ENCODE measurements at regions not wholly inside any gene's neighbourhood (a gene's known extent, or its start where the extent isn't known, plus 50 kb on each side); places are given as distances from the start of the nearest gene placed in this dataset.
"Not testable (repeated sequence)": the region's sequence is repeated elsewhere in the genome, so short reads cannot be mapped to it uniquely, and the experiment has no call there.

DNA sequence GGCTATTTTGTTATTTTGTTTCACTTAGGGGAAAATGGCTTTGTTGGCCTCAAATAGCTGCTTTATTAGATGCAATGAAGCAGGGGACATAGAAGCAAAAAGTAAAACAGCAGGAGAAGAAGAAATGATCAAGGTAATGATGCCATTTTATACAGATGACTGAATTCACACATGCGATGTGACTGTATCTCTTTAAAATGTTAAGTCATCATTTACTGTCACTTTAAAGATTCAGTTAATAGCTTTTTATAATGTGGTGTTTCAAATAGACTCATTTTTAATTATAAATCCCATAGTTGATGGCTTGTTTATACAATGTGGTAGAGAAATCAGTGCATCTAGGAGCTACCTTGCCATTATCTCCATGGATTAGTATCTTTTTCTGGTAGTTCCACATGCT, 863.9 kb upstream of the DEFB115 start:
- not testable (repeated sequence) for H3K36me3 ChIP-seq (ENCODE audit: control insufficient read depth in 2 of 2, insufficient read depth in 2 of 2, low read length in 2 of 2); H3K27me3 ChIP-seq (ENCODE audit: control insufficient read depth in 1 of 2, insufficient read depth in 2 of 2, low read length in 2 of 2); H3K9me3 ChIP-seq (ENCODE audit: control insufficient read depth in 2 of 2, low read length in 2 of 2); H3K27ac ChIP-seq (ENCODE audit: low read length); H3K4me3 ChIP-seq (ENCODE audit: low read length in 2 of 2); H3K9ac ChIP-seq (ENCODE audit: low read length in 2 of 2); H3K4me1 ChIP-seq (ENCODE audit: control insufficient read depth, insufficient read depth, low read length)

DNA sequence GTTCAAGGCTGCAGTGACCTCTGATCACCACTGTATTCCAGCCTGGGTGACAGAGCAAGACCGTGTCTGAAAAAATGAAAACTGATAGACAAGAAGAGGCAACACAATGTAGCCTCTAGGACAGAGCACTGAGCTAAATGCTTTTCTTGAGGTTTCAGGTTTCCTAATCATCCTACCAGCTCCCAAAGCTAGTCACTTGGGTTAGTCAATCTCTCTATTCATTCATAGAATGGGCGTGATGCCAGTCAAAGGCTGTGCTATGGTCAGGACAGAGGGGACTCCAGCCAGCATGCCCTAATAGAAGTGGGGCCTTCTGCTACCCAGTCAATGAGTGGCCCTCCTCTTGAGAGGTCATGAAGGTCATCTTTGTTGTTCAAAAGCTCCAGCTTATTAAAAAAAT, 860.4 kb upstream of the DEFB115 start:
- not testable (repeated sequence) for H3K9ac ChIP-seq (ENCODE audit: low read length in 2 of 2)

DNA sequence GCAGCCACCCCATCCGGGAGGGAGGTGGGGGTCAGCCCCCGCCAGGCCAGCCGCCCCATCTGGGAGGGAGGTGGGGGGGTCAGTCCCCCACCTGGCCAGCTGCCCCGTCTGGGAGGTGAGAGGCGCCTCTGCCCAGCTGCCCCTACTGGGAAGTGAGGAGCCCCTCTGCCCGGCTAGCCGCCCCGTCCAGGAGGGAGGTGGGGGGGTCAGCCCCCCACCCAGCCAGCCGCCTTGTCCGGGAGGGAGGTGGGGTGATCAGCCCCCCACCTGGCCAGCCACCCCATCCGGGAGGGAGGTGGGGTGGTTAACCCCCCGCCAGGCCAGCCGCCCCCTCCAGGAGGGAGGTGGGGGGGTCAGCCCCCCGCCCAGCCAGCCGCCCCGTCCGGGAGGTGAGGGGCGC, 852.4 kb upstream of the DEFB115 start:
- H3K9ac ChIP-seq (ENCODE audit: low read length in 2 of 2); H3K4me3 ChIP-seq (ENCODE audit: low read length in 2 of 2); H3K9me3 ChIP-seq (ENCODE audit: control insufficient read depth in 2 of 2, low read length in 2 of 2); H3K27me3 ChIP-seq (ENCODE audit: control insufficient read depth in 1 of 2, insufficient read depth in 2 of 2, low read length in 2 of 2); H3K27ac ChIP-seq (ENCODE audit: low read length); H3K4me1 ChIP-seq (ENCODE audit: control insufficient read depth, insufficient read depth, low read length); H3K36me3 ChIP-seq (ENCODE audit: control insufficient read depth in 2 of 2, insufficient read depth in 2 of 2, low read length in 2 of 2): not testable (repeated sequence)

More for the DNA sequence above, 860.4 kb upstream of the DEFB115 start:
- H3K4me3 ChIP-seq (ENCODE audit: low read length in 2 of 2); H3K36me3 ChIP-seq (ENCODE audit: control insufficient read depth in 2 of 2, insufficient read depth in 2 of 2, low read length in 2 of 2); H3K27me3 ChIP-seq (ENCODE audit: control insufficient read depth in 1 of 2, insufficient read depth in 2 of 2, low read length in 2 of 2); H3K9me3 ChIP-seq (ENCODE audit: control insufficient read depth in 2 of 2, low read length in 2 of 2); H3K27ac ChIP-seq (ENCODE audit: low read length); H3K4me1 ChIP-seq (ENCODE audit: control insufficient read depth, insufficient read depth, low read length): not testable (repeated sequence)

DNA sequence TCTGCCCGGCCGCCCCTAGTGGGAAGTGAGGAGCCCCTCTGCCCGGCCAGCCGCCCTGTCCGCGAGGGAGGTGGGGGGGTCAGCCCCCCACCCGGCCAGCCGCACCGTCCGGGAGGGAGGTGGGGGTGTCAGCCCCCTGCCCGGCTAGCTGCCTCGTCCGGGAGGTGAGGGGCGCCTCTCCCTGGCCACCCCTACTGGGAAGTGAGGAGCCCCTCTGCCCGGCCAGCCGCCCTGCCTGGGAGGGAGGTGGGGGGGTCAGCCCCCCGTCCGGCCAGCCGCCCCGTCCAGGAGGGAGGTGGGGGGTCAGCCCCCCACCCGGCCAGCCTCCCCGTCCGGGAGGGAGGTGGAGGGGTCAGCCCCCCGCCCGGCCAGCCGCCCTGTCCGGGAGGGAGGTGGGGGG, 851.9 kb upstream of the DEFB115 start:
- H3K9ac ChIP-seq (ENCODE audit: low read length in 2 of 2); H3K36me3 ChIP-seq (ENCODE audit: control insufficient read depth in 2 of 2, insufficient read depth in 2 of 2, low read length in 2 of 2); H3K27me3 ChIP-seq (ENCODE audit: control insufficient read depth in 1 of 2, insufficient read depth in 2 of 2, low read length in 2 of 2); H3K4me1 ChIP-seq (ENCODE audit: control insufficient read depth, insufficient read depth, low read length); H3K27ac ChIP-seq (ENCODE audit: low read length); H3K4me3 ChIP-seq (ENCODE audit: low read length in 2 of 2); H3K9me3 ChIP-seq (ENCODE audit: control insufficient read depth in 2 of 2, low read length in 2 of 2): not testable (repeated sequence)

DNA sequence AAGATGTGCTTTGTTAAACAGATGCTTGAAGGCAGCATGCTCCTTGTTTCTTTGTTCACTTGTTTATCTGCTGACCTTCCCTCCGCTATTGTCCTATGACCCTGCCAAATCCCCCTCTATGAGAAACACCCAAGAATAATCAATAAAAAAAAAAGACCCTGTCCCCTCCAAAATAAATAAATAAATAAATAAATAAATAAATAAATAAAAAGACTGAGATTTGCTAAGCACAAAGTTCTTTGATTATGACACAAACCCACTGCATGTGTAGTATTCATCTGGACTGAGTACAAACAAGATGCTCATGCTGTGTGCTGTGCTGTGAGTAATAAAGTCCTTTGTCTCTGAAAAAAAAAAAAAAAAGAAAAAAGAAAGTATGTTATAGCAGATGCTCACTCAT, 851.1 kb upstream of the DEFB115 start:
- not testable (repeated sequence) for H3K27ac ChIP-seq (ENCODE audit: low read length); H3K4me3 ChIP-seq (ENCODE audit: low read length in 2 of 2); H3K9ac ChIP-seq (ENCODE audit: low read length in 2 of 2); H3K27me3 ChIP-seq (ENCODE audit: control insufficient read depth in 1 of 2, insufficient read depth in 2 of 2, low read length in 2 of 2); H3K4me1 ChIP-seq (ENCODE audit: control insufficient read depth, insufficient read depth, low read length); H3K9me3 ChIP-seq (ENCODE audit: control insufficient read depth in 2 of 2, low read length in 2 of 2); H3K36me3 ChIP-seq (ENCODE audit: control insufficient read depth in 2 of 2, insufficient read depth in 2 of 2, low read length in 2 of 2)

DNA sequence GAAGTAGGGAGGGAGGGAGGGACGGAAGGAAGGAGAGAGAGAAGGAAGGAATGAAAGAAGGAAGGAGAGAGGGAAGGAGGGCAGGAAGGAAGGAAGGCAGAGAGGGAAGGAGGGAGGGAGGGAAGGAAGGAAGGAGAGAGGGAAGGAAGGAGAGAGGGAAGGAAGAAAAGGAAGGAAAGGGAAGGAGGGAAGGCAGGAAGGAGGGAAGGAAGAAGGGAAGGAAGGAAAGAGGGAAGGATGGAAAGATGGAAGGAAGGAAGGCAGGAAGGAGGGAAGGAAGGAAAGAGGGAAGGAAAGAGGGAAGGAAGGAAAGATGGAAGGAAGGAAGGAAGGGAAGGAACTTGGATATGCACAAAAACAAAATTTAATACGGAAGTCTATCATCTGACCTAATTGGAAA, 844.5 kb upstream of the DEFB115 start:
- Histone ChIP-seq H3K4me3 (ENCODE audit: low read length in 2 of 2) (no peak overlapping the region), H3K4me1 (ENCODE audit: control insufficient read depth, insufficient read depth, low read length) (no peaks in the 10 kb centered on the region), H3K9ac (ENCODE audit: low read length in 2 of 2) (no peak overlapping the region), H3K27ac (ENCODE audit: low read length) (no peak overlapping the region), H3K36me3 (ENCODE audit: control insufficient read depth in 2 of 2, insufficient read depth in 2 of 2, low read length in 2 of 2) (no peaks in the 10 kb centered on the region), H3K27me3 (ENCODE audit: control insufficient read depth in 1 of 2, insufficient read depth in 2 of 2, low read length in 2 of 2) (no peaks in the 10 kb centered on the region), H3K9me3 (ENCODE audit: control insufficient read depth in 2 of 2, low read length in 2 of 2) (peaks cover 0 to 4% of the 10 kb centered on the region in 2 donors)

DNA sequence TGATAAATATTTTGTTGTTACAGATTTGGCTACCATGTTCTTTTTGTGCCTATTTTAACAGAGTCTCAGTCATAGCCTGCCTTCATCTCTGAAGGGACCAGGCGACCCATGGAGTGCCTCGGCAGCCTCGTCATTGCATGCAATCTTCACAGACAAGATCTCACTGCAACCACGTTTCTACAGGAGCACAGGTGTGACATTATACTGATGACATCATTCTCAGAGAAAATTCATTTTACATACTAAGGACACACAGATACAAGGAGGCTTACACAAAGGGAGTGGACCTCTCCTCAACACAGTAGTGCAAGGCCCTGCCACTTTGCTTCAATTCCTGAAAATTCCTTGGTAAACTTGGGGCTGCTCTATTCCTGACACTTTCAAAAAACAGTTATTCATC, 840.1 kb upstream of the DEFB115 start:
- not testable (repeated sequence) for H3K27me3 ChIP-seq (ENCODE audit: control insufficient read depth in 1 of 2, insufficient read depth in 2 of 2, low read length in 2 of 2); H3K9ac ChIP-seq (ENCODE audit: low read length in 2 of 2); H3K4me3 ChIP-seq (ENCODE audit: low read length in 2 of 2); H3K27ac ChIP-seq (ENCODE audit: low read length); H3K36me3 ChIP-seq (ENCODE audit: control insufficient read depth in 2 of 2, insufficient read depth in 2 of 2, low read length in 2 of 2); H3K9me3 ChIP-seq (ENCODE audit: control insufficient read depth in 2 of 2, low read length in 2 of 2); H3K4me1 ChIP-seq (ENCODE audit: control insufficient read depth, insufficient read depth, low read length)

DNA sequence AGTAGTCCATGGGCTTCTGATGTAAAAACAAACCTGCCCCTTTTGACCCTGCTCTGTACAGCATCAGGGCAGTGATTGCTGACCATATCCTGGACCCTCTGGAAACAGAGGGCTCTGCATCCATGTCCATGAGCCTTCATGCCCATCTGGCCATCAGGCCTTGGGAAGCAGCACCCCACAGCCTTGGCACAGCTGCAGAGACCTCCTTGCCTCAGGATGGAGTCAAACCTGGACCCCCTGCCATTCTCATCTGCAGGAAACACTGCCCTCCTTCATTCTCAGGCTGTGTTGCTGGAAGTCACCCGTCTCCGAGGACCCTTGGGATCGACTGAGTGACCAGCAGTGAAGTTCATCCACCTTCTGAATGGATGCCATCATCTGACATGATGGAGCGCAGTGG, 839.1 kb upstream of the DEFB115 start:
- H3K9ac ChIP-seq (ENCODE audit: low read length in 2 of 2); H3K4me3 ChIP-seq (ENCODE audit: low read length in 2 of 2); H3K4me1 ChIP-seq (ENCODE audit: control insufficient read depth, insufficient read depth, low read length); H3K27me3 ChIP-seq (ENCODE audit: control insufficient read depth in 1 of 2, insufficient read depth in 2 of 2, low read length in 2 of 2); H3K9me3 ChIP-seq (ENCODE audit: control insufficient read depth in 2 of 2, low read length in 2 of 2); H3K27ac ChIP-seq (ENCODE audit: low read length); H3K36me3 ChIP-seq (ENCODE audit: control insufficient read depth in 2 of 2, insufficient read depth in 2 of 2, low read length in 2 of 2): not testable (repeated sequence)

DNA sequence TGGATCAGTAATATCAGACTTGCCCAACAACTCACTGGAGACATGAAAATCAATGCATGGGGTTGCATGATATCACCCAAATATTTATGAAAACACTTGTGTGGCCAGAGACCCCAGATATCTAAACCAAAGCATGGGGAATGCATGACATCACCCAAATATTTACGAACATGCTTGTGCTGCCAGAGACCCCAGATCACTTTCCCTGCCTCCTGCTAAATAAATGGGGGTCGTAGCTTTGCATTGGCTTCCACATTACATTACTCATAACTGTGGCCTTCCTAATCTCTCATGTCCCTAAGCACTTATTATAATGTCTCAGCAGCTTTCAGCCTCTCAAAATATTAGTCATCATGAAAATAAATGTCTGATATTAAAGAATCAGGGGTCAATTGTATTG, 838.0 kb upstream of the DEFB115 start:
- no peak overlapping the region for H3K4me3 ChIP-seq (ENCODE audit: low read length in 2 of 2)
- no peaks in the 10 kb centered on the region for H3K4me1 ChIP-seq (ENCODE audit: control insufficient read depth, insufficient read depth, low read length)
- no peak overlapping the region for H3K27ac ChIP-seq (ENCODE audit: low read length)
- no peaks in the 10 kb centered on the region for H3K36me3 ChIP-seq (ENCODE audit: control insufficient read depth in 2 of 2, insufficient read depth in 2 of 2, low read length in 2 of 2)
- H3K27me3 ChIP-seq (ENCODE audit: control insufficient read depth in 1 of 2, insufficient read depth in 2 of 2, low read length in 2 of 2): no peaks in the 10 kb centered on the region
- no peak overlapping the region for H3K9ac ChIP-seq (ENCODE audit: low read length in 2 of 2)
- peaks cover 0 to 3% of the 10 kb centered on the region in 2 donors for H3K9me3 ChIP-seq (ENCODE audit: control insufficient read depth in 2 of 2, low read length in 2 of 2)

DNA sequence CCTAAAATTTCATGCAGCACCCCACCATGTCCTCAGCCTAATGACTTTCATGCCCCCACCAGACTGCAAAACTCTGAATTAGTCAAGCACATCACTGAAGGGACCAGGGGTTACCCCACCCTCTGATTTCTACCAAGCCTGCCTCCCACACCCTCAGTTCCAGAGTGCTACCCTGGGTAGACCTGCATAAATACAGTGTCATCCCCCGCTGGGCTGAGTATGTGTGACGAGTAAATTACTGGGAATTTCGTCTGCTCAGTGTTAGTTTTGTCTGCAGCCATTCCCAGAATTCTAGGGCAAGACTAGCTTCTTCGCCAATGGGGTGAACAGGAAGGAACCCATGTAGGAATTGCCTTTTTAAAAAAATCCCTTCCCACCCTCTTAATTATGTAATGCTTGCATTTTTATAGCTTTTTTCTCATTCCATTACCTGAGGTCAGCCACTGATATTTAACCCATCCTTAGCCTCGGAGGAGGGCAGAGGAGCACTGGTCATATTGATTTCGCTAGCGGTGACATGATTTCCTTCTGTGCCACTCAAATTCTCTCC, 837.5 kb upstream of the DEFB115 start:
- not testable (repeated sequence) for H3K9me3 ChIP-seq (ENCODE audit: control insufficient read depth in 2 of 2, low read length in 2 of 2)

More for the DNA sequence above, 837.5 kb upstream of the DEFB115 start:
- not testable (repeated sequence) for H3K27me3 ChIP-seq (ENCODE audit: control insufficient read depth in 1 of 2, insufficient read depth in 2 of 2, low read length in 2 of 2); H3K4me1 ChIP-seq (ENCODE audit: control insufficient read depth, insufficient read depth, low read length); H3K27ac ChIP-seq (ENCODE audit: low read length); H3K4me3 ChIP-seq (ENCODE audit: low read length in 2 of 2); H3K36me3 ChIP-seq (ENCODE audit: control insufficient read depth in 2 of 2, insufficient read depth in 2 of 2, low read length in 2 of 2); H3K9ac ChIP-seq (ENCODE audit: low read length in 2 of 2)

Data from stomach smooth muscle (tissue), 2 donors.